SK-N-SH treated with all-trans-retinoic acid at 6 μM for 48 hours (cell line): ENCODE measurements at regions not wholly inside any gene's neighbourhood (a gene's known extent, or its start where the extent isn't known, plus 50 kb on each side); places are given as distances from the start of the nearest gene placed in this dataset.

Experiments used
- ATAC-seq: fragments of 200-7000 bp; cut with Tn5 transposase; 3 replicates; pipeline ENCODE4 v1.9.1; 2020; ENCODE audit warnings: mild to moderate bottlenecking, moderate library complexity
- ARNTL ChIP-seq: fragments of 450-650 bp; formaldehyde crosslinking; IDR thresholded peaks from 2 replicates; pipeline ENCODE4 v1.5.0; 2020; ENCODE audit warnings: low read depth, mild to moderate bottlenecking, moderate library complexity, borderline replicate concordance
- BACH2 ChIP-seq: fragments of 250-450 bp; sonication (Bioruptor Pico); IDR thresholded peaks from 2 replicates; pipeline ENCODE4 v1.9.0; 2021; ENCODE audit warnings: mild to moderate bottlenecking, borderline replicate concordance
- CSDC2 ChIP-seq: fragments of 250-450 bp; sonication (Bioruptor Pico); IDR thresholded peaks from 2 replicates; pipeline ENCODE4 v1.5.0; 2020; ENCODE audit warnings: mild to moderate bottlenecking, moderate library complexity
- ESRRG ChIP-seq: fragments of 250-450 bp; sonication (Bioruptor Pico); IDR thresholded peaks from 2 replicates; pipeline ENCODE4 v1.6.1; 2021; ENCODE audit warnings: mild to moderate bottlenecking
- GLIS3 ChIP-seq: fragments of 250-450 bp; sonication (Bioruptor Pico); IDR thresholded peaks from 2 replicates; pipeline ENCODE4 v1.5.0; 2020; ENCODE audit warnings: mild to moderate bottlenecking, moderate library complexity
- ISL1 ChIP-seq: fragments of 250-450 bp; sonication (Bioruptor Pico); IDR thresholded peaks from 2 replicates; pipeline ENCODE4 v2.1.2; 2022; ENCODE audit warnings: mild to moderate bottlenecking, moderate library complexity
- OSR1 ChIP-seq: fragments of 250-450 bp; sonication (Bioruptor Pico); IDR thresholded peaks from 2 replicates; pipeline ENCODE4 v1.8.0; 2022; ENCODE audit warnings: moderate library complexity, mild to moderate bottlenecking, inconsistent platforms
- PATZ1 ChIP-seq: fragments of 250-450 bp; sonication (Bioruptor Pico); IDR thresholded peaks from 2 replicates; pipeline ENCODE4 v1.8.0; 2020; ENCODE audit warnings: mild to moderate bottlenecking, moderate library complexity, borderline replicate concordance
- PPARA ChIP-seq: fragments of 250-450 bp; sonication (Bioruptor Pico); IDR thresholded peaks from 2 replicates; pipeline ENCODE4 v1.5.0; 2020; ENCODE audit warnings: mild to moderate bottlenecking, borderline replicate concordance
- RARB ChIP-seq: fragments of 250-450 bp; sonication (Bioruptor Pico); IDR thresholded peaks from 2 replicates; pipeline ENCODE4 v1.8.0; 2021; ENCODE audit warnings: mild to moderate bottlenecking, moderate library complexity
- SNAI2 ChIP-seq: fragments of 250-450 bp; sonication (Bioruptor Pico); IDR thresholded peaks from 2 replicates; pipeline ENCODE4 v1.5.0; 2020; ENCODE audit warnings: mild to moderate bottlenecking, moderate library complexity
- TCF4 ChIP-seq: fragments of 250-450 bp; sonication (Bioruptor Pico); IDR thresholded peaks from 2 replicates; pipeline ENCODE4 v1.8.0; 2021; ENCODE audit warnings: mild to moderate bottlenecking, moderate library complexity, borderline replicate concordance
- TOX ChIP-seq: fragments of 250-450 bp; sonication (Bioruptor Pico); IDR thresholded peaks from 2 replicates; pipeline ENCODE4 v1.8.0; 2021; ENCODE audit warnings: mild to moderate bottlenecking, moderate library complexity, borderline replicate concordance
- ZC3H10 ChIP-seq: fragments of 250-450 bp; sonication (Bioruptor Pico); IDR thresholded peaks from 2 replicates; pipeline ENCODE4 v1.5.1; 2021; ENCODE audit warnings: mild to moderate bottlenecking, moderate library complexity
- ZFP3 ChIP-seq: fragments of 250-450 bp; sonication (Bioruptor Pico); IDR thresholded peaks from 2 replicates; pipeline ENCODE4 v1.5.0; 2020; ENCODE audit warnings: mild to moderate bottlenecking, moderate library complexity
- ZNF565 ChIP-seq: fragments of 450-650 bp; formaldehyde crosslinking; conservative IDR thresholded peaks from 2 replicates; pipeline ENCODE4 v1.5.0; 2020; ENCODE audit warnings: low read depth, mild to moderate bottlenecking, moderate library complexity
- ZNF70 ChIP-seq: fragments of 450-650 bp; formaldehyde crosslinking; IDR thresholded peaks from 2 replicates; pipeline ENCODE4 v1.5.0; 2020; ENCODE audit warnings: mild to moderate bottlenecking, moderate library complexity
- ZNF8 ChIP-seq: fragments of 450-650 bp; formaldehyde crosslinking; IDR thresholded peaks from 2 replicates; pipeline ENCODE4 v1.5.0; 2020; ENCODE audit warnings: mild to moderate bottlenecking, moderate library complexity
- TF ChIP-seq, protein P1 (sequence below): fragments of 250-450 bp; sonication (Bioruptor Pico); IDR thresholded peaks from 2 replicates; pipeline ENCODE4 v1.5.1; 2020; ENCODE audit warnings: low read depth, mild to moderate bottlenecking, moderate library complexity
- TF ChIP-seq, protein P2 (sequence below): fragments of 250-450 bp; sonication (Bioruptor Pico); IDR thresholded peaks from 2 replicates; pipeline ENCODE4 v1.8.0; 2021; ENCODE audit warnings: low read depth, mild to moderate bottlenecking, moderate library complexity, borderline replicate concordance
- TF ChIP-seq, protein P3 (sequence below): fragments of 250-450 bp; sonication (Bioruptor Pico); IDR thresholded peaks from 2 replicates; pipeline ENCODE4 v1.5.0; 2020; ENCODE audit warnings: mild to moderate bottlenecking, moderate library complexity

- TF ChIP-seq TCF4 (CRISPR knock-in tag) (no peak), OSR1 (CRISPR knock-in tag) (no peak), ZNF565 (CRISPR knock-in tag) (no peak), PATZ1 (CRISPR knock-in tag) (no peak), ZC3H10 (CRISPR knock-in tag) (no peak), SNAI2 (no peak), ESRRG (no peak), ZNF70 (CRISPR knock-in tag) (no peak), ISL1 (CRISPR knock-in tag) (no peak), ZNF8 (CRISPR knock-in tag) (no peak), GLIS3 (CRISPR knock-in tag) (no peak)
- TF ChIP-seq, protein P1, sequence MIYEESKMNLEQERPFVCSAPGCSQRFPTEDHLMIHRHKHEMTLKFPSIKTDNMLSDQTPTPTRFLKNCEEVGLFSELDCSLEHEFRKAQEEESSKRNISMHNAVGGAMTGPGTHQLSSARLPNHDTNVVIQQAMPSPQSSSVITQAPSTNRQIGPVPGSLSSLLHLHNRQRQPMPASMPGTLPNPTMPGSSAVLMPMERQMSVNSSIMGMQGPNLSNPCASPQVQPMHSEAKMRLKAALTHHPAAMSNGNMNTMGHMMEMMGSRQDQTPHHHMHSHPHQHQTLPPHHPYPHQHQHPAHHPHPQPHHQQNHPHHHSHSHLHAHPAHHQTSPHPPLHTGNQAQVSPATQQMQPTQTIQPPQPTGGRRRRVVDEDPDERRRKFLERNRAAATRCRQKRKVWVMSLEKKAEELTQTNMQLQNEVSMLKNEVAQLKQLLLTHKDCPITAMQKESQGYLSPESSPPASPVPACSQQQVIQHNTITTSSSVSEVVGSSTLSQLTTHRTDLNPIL (CRISPR knock-in tag) = no peak
- TF ChIP-seq, protein P2, sequence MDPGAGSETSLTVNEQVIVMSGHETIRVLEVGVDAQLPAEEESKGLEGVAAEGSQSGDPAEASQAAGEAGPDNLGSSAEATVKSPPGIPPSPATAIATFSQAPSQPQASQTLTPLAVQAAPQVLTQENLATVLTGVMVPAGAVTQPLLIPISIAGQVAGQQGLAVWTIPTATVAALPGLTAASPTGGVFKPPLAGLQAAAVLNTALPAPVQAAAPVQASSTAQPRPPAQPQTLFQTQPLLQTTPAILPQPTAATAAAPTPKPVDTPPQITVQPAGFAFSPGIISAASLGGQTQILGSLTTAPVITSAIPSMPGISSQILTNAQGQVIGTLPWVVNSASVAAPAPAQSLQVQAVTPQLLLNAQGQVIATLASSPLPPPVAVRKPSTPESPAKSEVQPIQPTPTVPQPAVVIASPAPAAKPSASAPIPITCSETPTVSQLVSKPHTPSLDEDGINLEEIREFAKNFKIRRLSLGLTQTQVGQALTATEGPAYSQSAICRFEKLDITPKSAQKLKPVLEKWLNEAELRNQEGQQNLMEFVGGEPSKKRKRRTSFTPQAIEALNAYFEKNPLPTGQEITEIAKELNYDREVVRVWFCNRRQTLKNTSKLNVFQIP (CRISPR knock-in tag) = no peak
Measured at GRCh38 chr7:85464042-85464651, 277.3 kb upstream of the SEMA3D start.

GRCh38 chr7:85462671-85463070 is 275.8 kb upstream of the SEMA3D start:
- no peak for ATAC-seq

More at GRCh38 chr7:85464042-85464651, 277.3 kb upstream of the SEMA3D start:
- no peak; the same call in 2 of the 3 replicates for ATAC-seq

DNA sequence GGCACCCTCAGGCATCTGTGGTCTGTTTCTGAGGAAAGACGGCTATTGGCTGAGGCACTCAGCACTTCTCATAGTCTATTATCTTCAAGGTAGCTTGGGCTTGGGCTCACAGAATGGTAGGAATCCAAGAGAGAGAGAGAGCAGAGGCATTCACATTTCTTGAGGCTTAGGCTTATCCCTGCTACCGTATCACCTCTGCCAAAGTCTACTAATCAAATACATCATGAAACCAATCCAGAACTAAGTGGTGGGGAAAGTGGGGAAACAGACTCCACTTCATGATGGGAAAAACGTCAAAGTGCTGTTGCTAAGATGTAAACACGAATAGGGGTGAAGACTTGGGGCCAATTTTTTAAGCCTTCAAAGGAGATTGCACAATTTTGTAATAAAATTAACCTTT is 271.1 kb upstream of the SEMA3D start:
- TF ChIP-seq ZFP3 (CRISPR knock-in tag) (no peak), ESRRG (no peak), ISL1 (CRISPR knock-in tag) (0 out of 2 replicates have a peak, but pooled peaks have one; percentile 12), ZC3H10 (CRISPR knock-in tag) (no peak)
- ATAC-seq = no peak

More at GRCh38 chr7:85462671-85463070, 275.8 kb upstream of the SEMA3D start:
- TF ChIP-seq CSDC2 (no peak), PPARA (CRISPR knock-in tag) (no peak), BACH2 (CRISPR knock-in tag) (no peak), GLIS3 (CRISPR knock-in tag) (no peak), ZC3H10 (CRISPR knock-in tag) (no peak), SNAI2 (no peak)

GRCh38 chr7:85456254-85456653 is 269.4 kb upstream of the SEMA3D start:
- TF ChIP-seq ISL1 (CRISPR knock-in tag) = no peak
- TF ChIP-seq OSR1 (CRISPR knock-in tag) = no peak
- TF ChIP-seq ZNF70 (CRISPR knock-in tag) = no peak
- TF ChIP-seq, protein P2 (CRISPR knock-in tag) = no peak
- no peak for TF ChIP-seq ZNF565 (CRISPR knock-in tag)
- no peak for TF ChIP-seq TOX
- TF ChIP-seq, protein P3, sequence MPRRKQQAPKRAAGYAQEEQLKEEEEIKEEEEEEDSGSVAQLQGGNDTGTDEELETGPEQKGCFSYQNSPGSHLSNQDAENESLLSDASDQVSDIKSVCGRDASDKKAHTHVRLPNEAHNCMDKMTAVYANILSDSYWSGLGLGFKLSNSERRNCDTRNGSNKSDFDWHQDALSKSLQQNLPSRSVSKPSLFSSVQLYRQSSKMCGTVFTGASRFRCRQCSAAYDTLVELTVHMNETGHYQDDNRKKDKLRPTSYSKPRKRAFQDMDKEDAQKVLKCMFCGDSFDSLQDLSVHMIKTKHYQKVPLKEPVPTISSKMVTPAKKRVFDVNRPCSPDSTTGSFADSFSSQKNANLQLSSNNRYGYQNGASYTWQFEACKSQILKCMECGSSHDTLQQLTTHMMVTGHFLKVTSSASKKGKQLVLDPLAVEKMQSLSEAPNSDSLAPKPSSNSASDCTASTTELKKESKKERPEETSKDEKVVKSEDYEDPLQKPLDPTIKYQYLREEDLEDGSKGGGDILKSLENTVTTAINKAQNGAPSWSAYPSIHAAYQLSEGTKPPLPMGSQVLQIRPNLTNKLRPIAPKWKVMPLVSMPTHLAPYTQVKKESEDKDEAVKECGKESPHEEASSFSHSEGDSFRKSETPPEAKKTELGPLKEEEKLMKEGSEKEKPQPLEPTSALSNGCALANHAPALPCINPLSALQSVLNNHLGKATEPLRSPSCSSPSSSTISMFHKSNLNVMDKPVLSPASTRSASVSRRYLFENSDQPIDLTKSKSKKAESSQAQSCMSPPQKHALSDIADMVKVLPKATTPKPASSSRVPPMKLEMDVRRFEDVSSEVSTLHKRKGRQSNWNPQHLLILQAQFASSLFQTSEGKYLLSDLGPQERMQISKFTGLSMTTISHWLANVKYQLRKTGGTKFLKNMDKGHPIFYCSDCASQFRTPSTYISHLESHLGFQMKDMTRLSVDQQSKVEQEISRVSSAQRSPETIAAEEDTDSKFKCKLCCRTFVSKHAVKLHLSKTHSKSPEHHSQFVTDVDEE (CRISPR knock-in tag) = no peak
- no peak for TF ChIP-seq GLIS3 (CRISPR knock-in tag)
- TF ChIP-seq ARNTL (CRISPR knock-in tag) = no peak
- TF ChIP-seq, protein P1 (CRISPR knock-in tag) = no peak
- TF ChIP-seq PATZ1 (CRISPR knock-in tag) = no peak
- TF ChIP-seq RARB = no peak
- TF ChIP-seq ESRRG = no peak
- no peak for TF ChIP-seq CSDC2
- no peak for TF ChIP-seq BACH2 (CRISPR knock-in tag)
- ATAC-seq = no peak
